Naive thymus-derived CD4-positive, alpha-beta T cell (primary cell): ENCODE measurements at regions not wholly inside any gene's neighbourhood (a gene's known extent, or its start where the extent isn't known, plus 50 kb on each side); places are given as distances from the start of the nearest gene placed in this dataset.

ENCODE experiments used
- ATAC-seq: fragments of 150-1000 bp; cut with Tn5 transposase; 2 replicates; pipeline ENCODE4 v1.10.0; 2021; ENCODE audit warnings: mild to moderate bottlenecking, moderate library complexity
- CTCF ChIA-PET: fragments of 350-600 bp; sonication (Branson Sonifier 250); formaldehyde crosslinking; loops from one replicate; lab custom pipeline; 2021; ENCODE audit warnings: antibody characterized with exemption; lab: Charles Lee
- POLR2A ChIA-PET: fragments of 350-600 bp; sonication (Branson Sonifier 250); formaldehyde crosslinking; loops from one replicate; lab custom pipeline; 2021; ENCODE audit warnings: antibody characterized with exemption, inconsistent platforms; lab: Charles Lee
- DNase-seq, 9 donors: peaks; one replicate each; pipeline versions ENCODE4 v3.0.0 to v3.0.0-alpha.2; 2020 to 2022; ENCODE audit warnings: mixed read lengths in 1 of 9
- H3K27ac ChIP-seq: one replicate; pipeline ENCODE4 v1.7.0; 2013; ENCODE audit warnings: mild to moderate bottlenecking, low read depth, low read length, moderate library complexity
- H3K27me3 ChIP-seq, 2 donors: one replicate each; pipeline ENCODE4 v1.7.0; 2013; ENCODE audit warnings: low read length in 2 of 2, mild to moderate bottlenecking in 2 of 2, moderate library complexity in 2 of 2; ENCODE audit not compliant: control insufficient read depth in 2 of 2, insufficient read depth in 2 of 2
- H3K36me3 ChIP-seq, 3 experiments: 1 replicate in 2 of 3; 2 replicates in 1 of 3; pipeline ENCODE4 v1.7.0; 2013; ENCODE audit warnings: low read length in 3 of 3, mild to moderate bottlenecking in 3 of 3, moderate library complexity in 1 of 3; ENCODE audit not compliant: insufficient read depth in 3 of 3, control insufficient read depth in 2 of 3
- H3K4me1 ChIP-seq, 2 donors: one replicate each; pipeline ENCODE4 v1.7.0; 2013; ENCODE audit warnings: low read length in 2 of 2, mild to moderate bottlenecking in 2 of 2, moderate library complexity in 1 of 2; ENCODE audit not compliant: control insufficient read depth in 2 of 2, insufficient read depth in 2 of 2
- H3K4me3 ChIP-seq: 2 replicates; pipeline ENCODE4 v1.7.0; 2013; ENCODE audit warnings: mild to moderate bottlenecking, low read length
- H3K9me3 ChIP-seq, 3 experiments: 1 replicate in 2 of 3; 2 replicates in 1 of 3; pipeline ENCODE4 v1.7.0; 2013; ENCODE audit warnings: low read length in 3 of 3; ENCODE audit not compliant: control insufficient read depth in 2 of 3
- H3K27ac Mint-ChIP-seq, 9 donors: one replicate each; pipeline ENCODE4 v1.8.0; 2020 to 2022; ENCODE audit warnings: mixed read lengths in 9 of 9, mild to moderate bottlenecking in 8 of 9, moderate library complexity in 5 of 9, inconsistent platforms in 2 of 9
- H3K27me3 Mint-ChIP-seq, 5 donors: one replicate each; pipeline ENCODE4 v1.8.0; 2021 to 2022; ENCODE audit warnings: mixed read lengths in 5 of 5, mild to moderate bottlenecking in 1 of 5
- H3K36me3 Mint-ChIP-seq, 5 donors: one replicate each; pipeline ENCODE4 v1.8.0; 2020 to 2022; ENCODE audit warnings: mixed read lengths in 5 of 5, mild to moderate bottlenecking in 3 of 5, inconsistent platforms in 1 of 5
- H3K4me1 Mint-ChIP-seq, 7 donors: one replicate each; pipeline ENCODE4 v1.8.0; 2020 to 2022; ENCODE audit warnings: mixed read lengths in 7 of 7, mild to moderate bottlenecking in 3 of 7, inconsistent platforms in 1 of 7
- H3K4me3 Mint-ChIP-seq, 10 donors: one replicate each; pipeline ENCODE4 v1.8.0; 2020 to 2022; ENCODE audit warnings: mild to moderate bottlenecking in 10 of 10, mixed read lengths in 10 of 10, moderate library complexity in 6 of 10, inconsistent platforms in 2 of 10
- H3K9me3 Mint-ChIP-seq, 11 donors: one replicate each; pipeline ENCODE4 v1.8.0; 2020 to 2022; ENCODE audit warnings: mixed read lengths in 11 of 11, mild to moderate bottlenecking in 4 of 11, inconsistent platforms in 1 of 11, moderate library complexity in 1 of 11
- intact Hi-C, 2 donors: fragments of 100-400 bp; cut with micrococcal nuclease; formaldehyde crosslinking; loops; one replicate each; pipeline ENCODE4 v1.15.1; 2023

DNA sequence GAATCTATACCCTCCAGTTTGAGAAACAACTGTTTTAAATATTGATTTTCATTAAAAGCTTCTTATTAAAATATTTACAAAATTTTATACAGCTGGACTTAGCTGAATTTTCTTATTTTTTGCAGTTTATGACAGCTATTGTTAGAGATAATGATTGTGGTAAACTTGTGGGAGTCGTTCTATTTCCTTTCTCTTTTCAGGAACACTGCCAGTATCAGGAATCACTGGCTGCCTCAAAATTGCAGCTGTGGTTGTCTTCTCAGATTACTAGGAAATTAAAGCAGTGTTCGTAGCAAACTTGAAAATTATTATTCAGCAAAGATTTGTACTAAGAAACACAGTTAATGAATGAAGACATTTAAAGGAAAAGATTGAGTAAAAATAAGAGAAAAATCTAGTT, 311.0 kb downstream of the CENPW start:
- Mint-ChIP-seq H3K27me3 (no peaks in the 10 kb centered on the region), H3K36me3 (no peaks in the 10 kb centered on the region), H3K27ac (no peak overlapping the region), H3K4me1 (no peaks in the 10 kb centered on the region), H3K9me3 (peaks cover 0 to 15% (median 6%) of the 10 kb centered on the region in 11 donors), H3K4me3 (no peak overlapping the region)
- Histone ChIP-seq H3K9me3 (peaks cover 0 to 7% (median 0%) of the 10 kb centered on the region in 3 experiments), H3K4me3 (no peak overlapping the region), H3K36me3 (no peaks in the 10 kb centered on the region), H3K4me1 (no peaks in the 10 kb centered on the region), H3K27ac (no peak overlapping the region), H3K27me3 (no peaks in the 10 kb centered on the region)
- no peak for ATAC-seq
- no peak for DNase-seq
- intact Hi-C loops: no loop called here
- ChIA-PET POLR2A (no interaction called here), CTCF (no interaction called here)

DNA sequence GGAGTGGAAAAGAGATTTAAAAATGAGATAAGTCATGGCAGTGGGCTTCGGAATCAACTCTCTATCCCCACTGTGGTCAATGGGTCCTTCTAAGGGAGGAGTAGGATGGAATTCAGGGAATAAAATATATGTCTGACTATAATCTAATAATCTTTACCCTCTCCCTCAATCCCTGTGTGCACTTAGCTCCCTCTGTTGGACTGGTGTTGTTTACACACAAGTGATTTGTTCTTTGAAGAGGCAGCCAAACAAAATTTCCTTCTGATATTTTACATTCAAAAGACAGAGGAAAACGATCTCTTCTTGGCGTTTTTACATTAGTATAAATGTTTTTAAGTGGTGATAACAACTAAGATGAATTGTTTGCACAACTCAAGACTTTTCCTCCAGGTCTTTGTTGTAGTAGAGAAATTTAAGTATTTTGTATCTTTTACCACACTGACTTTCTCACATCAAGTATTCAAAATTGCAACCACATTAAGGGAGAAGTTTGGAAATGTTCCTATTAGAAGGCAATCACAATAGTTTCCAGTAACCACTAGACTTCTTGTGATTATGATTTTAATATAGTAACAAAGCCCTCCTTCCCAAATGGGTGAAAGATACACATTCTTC, 317.8 kb downstream of the CENPW start:
- intact Hi-C loops: loop anchor here in 1 of 2 donors (1.0 kb wide), 1 partner anchor 661 kb away; no protein-coding TSS in a partner anchor

GRCh38 chr6:126660376-126660775, 320.5 kb downstream of the CENPW start:
- Mint-ChIP-seq H3K27ac (no peak overlapping the region), H3K9me3 (peaks cover 0 to 3% (median 0%) of the 10 kb centered on the region in 11 donors), H3K27me3 (no peaks in the 10 kb centered on the region), H3K36me3 (no peaks in the 10 kb centered on the region), H3K4me3 (no peak overlapping the region), H3K4me1 (no peaks in the 10 kb centered on the region)
- ChIA-PET CTCF (no interaction called here), POLR2A (no interaction called here)
- ATAC-seq: no peak
- Histone ChIP-seq H3K27ac (no peak overlapping the region), H3K4me1 (no peaks in the 10 kb centered on the region), H3K36me3 (no peaks in the 10 kb centered on the region), H3K4me3 (no peak overlapping the region), H3K27me3 (no peaks in the 10 kb centered on the region), H3K9me3 (no peaks in the 10 kb centered on the region)
- intact Hi-C loops: no loop called here
- no peak for DNase-seq

More for the DNA sequence above, 317.8 kb downstream of the CENPW start:
- ChIA-PET POLR2A (no interaction called here), CTCF (no interaction called here)
- Mint-ChIP-seq H3K27me3 (no peaks in the 10 kb centered on the region), H3K9me3 (peaks cover 0 to 15% (median 7%) of the 10 kb centered on the region in 11 donors), H3K4me1 (no peaks in the 10 kb centered on the region), H3K27ac (no peak overlapping the region), H3K4me3 (no peak overlapping the region), H3K36me3 (no peaks in the 10 kb centered on the region)
- no peak overlapping the region for H3K27ac ChIP-seq
- H3K36me3 ChIP-seq: no peaks in the 10 kb centered on the region
- H3K9me3 ChIP-seq: peaks cover 0 to 7% (median 0%) of the 10 kb centered on the region in 3 experiments
- no peak overlapping the region for H3K4me3 ChIP-seq
- H3K4me1 ChIP-seq: no peaks in the 10 kb centered on the region
- no peak for ATAC-seq
- DNase-seq: no peak
- no peaks in the 10 kb centered on the region for H3K27me3 ChIP-seq

DNA sequence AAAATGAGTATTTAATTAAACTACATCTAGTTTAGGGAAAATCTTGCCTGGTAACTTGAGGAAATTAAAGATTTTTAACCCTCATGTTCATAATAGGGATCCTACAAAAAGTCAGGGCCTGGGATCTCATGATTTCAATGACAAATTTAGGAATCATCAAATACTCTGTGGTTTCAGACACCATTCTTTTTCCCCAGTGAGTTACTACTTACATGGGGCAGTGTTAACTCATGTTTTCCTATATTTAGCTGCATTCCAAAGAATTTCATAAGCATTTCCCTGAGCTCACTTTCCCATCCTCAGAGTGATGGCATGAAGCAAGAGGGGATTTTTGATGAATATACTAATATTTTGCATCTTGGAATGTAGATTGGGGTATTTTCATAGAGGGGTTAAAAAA, 321.7 kb downstream of the CENPW start:
- Mint-ChIP-seq H3K9me3 (peaks cover 0 to 3% (median 0%) of the 10 kb centered on the region in 11 donors), H3K36me3 (no peaks in the 10 kb centered on the region), H3K4me1 (no peaks in the 10 kb centered on the region), H3K27me3 (no peaks in the 10 kb centered on the region), H3K4me3 (no peak overlapping the region), H3K27ac (no peak overlapping the region)
- no peak overlapping the region for H3K27ac ChIP-seq
- POLR2A ChIA-PET: no interaction called here
- no peaks in the 10 kb centered on the region for H3K27me3 ChIP-seq
- CTCF ChIA-PET: no interaction called here
- no peak for ATAC-seq
- intact Hi-C loops: no loop called here
- H3K4me3 ChIP-seq: no peak overlapping the region
- no peaks in the 10 kb centered on the region for H3K4me1 ChIP-seq
- H3K36me3 ChIP-seq: no peaks in the 10 kb centered on the region
- no peaks in the 10 kb centered on the region for H3K9me3 ChIP-seq
- DNase-seq: no peak

GRCh38 chr6:126662966-126663365, 323.1 kb downstream of the CENPW start:
- DNase-seq (no peak), ATAC-seq (no peak)
- Histone ChIP-seq H3K27ac (no peak overlapping the region), H3K4me1 (no peaks in the 10 kb centered on the region), H3K36me3 (no peaks in the 10 kb centered on the region), H3K27me3 (no peaks in the 10 kb centered on the region), H3K4me3 (no peak overlapping the region), H3K9me3 (no peaks in the 10 kb centered on the region)
- no peak overlapping the region for H3K27ac Mint-ChIP-seq
- H3K36me3 Mint-ChIP-seq: no peaks in the 10 kb centered on the region
- intact Hi-C loops: no loop called here
- no peaks in the 10 kb centered on the region for H3K4me1 Mint-ChIP-seq
- POLR2A ChIA-PET: no interaction called here
- H3K9me3 Mint-ChIP-seq: peaks cover 0 to 3% (median 0%) of the 10 kb centered on the region in 11 donors
- H3K27me3 Mint-ChIP-seq: no peaks in the 10 kb centered on the region
- no peak overlapping the region for H3K4me3 Mint-ChIP-seq
- CTCF ChIA-PET: no interaction called here

DNA sequence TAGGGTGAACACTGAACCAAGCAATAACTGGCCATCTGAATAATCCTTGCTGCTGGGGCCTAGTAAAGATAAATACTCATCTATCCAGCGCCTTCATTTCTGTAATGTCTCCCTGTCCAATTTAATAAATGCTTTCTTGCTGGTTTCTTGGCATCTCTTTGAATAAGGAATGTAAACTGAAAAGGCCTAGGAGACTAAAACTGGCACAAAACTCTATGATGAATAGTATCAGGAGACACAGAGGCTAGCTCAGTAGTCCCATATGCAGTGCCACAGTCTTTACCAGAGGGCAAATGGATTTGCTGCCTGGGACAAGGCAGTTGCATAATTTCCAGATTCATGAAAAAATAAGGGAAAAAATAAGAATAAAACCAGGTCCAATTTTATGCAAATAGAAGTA, 324.4 kb downstream of the CENPW start:
- Histone ChIP-seq H3K36me3 (no peaks in the 10 kb centered on the region), H3K27ac (no peak overlapping the region), H3K4me1 (no peaks in the 10 kb centered on the region), H3K27me3 (no peaks in the 10 kb centered on the region), H3K9me3 (no peaks in the 10 kb centered on the region), H3K4me3 (no peak overlapping the region)
- H3K4me1 Mint-ChIP-seq: no peaks in the 10 kb centered on the region
- H3K4me3 Mint-ChIP-seq: no peak overlapping the region
- ATAC-seq: no peak
- no peak overlapping the region for H3K27ac Mint-ChIP-seq
- intact Hi-C loops: no loop called here
- no peaks in the 10 kb centered on the region for H3K36me3 Mint-ChIP-seq
- no peaks in the 10 kb centered on the region for H3K27me3 Mint-ChIP-seq
- ChIA-PET POLR2A (no interaction called here), CTCF (no interaction called here)
- H3K9me3 Mint-ChIP-seq: peaks cover 0 to 4% (median 0%) of the 10 kb centered on the region in 11 donors
- DNase-seq: no peak

DNA sequence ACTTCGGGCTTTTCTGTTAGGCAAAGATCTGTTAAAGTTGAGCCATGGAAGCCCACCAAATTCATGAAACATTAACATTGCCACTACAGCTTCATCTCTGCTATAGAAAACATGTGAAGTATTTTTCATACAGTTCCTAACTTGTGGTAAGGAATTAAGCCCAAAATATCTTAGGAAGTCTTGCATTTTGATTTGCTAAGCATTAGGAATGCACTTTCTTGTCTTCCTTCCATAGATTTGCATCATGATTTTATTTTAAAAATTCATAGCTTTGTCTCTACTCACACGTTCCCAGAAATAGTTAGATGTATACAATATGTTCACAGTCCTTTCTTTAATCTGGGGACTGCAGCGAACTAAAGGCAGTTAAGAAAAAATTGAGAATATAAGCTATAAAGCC, 325.6 kb downstream of the CENPW start:
- Mint-ChIP-seq H3K9me3 (peaks cover 0 to 6% (median 0%) of the 10 kb centered on the region in 11 donors), H3K4me3 (no peak overlapping the region), H3K4me1 (no peaks in the 10 kb centered on the region), H3K27me3 (no peaks in the 10 kb centered on the region), H3K27ac (no peak overlapping the region), H3K36me3 (no peaks in the 10 kb centered on the region)
- POLR2A ChIA-PET: no interaction called here
- intact Hi-C loops: loop anchor here in 1 of 2 donors (1.0 kb wide), 1 partner anchor 25 kb away; no protein-coding TSS in a partner anchor
- CTCF ChIA-PET: no interaction called here
- H3K27ac ChIP-seq: no peak overlapping the region
- ATAC-seq (no peak), DNase-seq (no peak)
- H3K4me3 ChIP-seq: no peak overlapping the region
- no peaks in the 10 kb centered on the region for H3K27me3 ChIP-seq
- no peaks in the 10 kb centered on the region for H3K36me3 ChIP-seq
- no peaks in the 10 kb centered on the region for H3K9me3 ChIP-seq
- no peaks in the 10 kb centered on the region for H3K4me1 ChIP-seq
